ENCODE measurements at regions not wholly inside any gene's neighbourhood (a gene's known extent, or its start where the extent isn't known, plus 50 kb on each side); places are given as distances from the start of the nearest gene placed in this dataset.

DNA sequence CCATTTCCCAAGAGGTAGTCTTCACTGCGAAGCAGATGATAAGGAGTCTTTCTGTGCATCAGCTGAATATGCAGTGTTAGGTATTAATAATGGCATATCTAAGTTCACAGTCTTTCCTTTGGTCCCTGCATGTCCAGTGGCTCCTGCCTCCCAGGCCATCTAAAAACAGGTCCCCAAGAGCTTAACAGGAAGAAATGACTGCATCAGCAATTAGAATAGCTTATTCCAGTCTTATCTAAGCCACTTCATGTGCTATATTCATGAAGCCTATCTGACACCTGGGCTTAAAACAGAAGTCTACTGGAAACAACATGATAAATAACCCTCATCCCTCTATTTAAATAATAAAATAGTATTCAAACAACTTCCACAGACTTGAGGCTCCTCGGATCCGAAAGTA, 346.1 kb upstream of the ERCC4 start:
- no peak overlapping the region for H4K91ac ChIP-seq (ENCODE audit: insufficient read depth, low read depth, low read length)
- H3K4me2 ChIP-seq (ENCODE audit: low read depth, low read length): no peak overlapping the region
- no peak overlapping the region for H2AK5ac ChIP-seq (ENCODE audit: low read depth, low read length)
- H3K79me1 ChIP-seq (ENCODE audit: low read depth in 1 of 2, low read length in 2 of 2): no peaks in the 10 kb centered on the region
- no peak overlapping the region for H3K18ac ChIP-seq (ENCODE audit: low read depth, low read length)
- no peak overlapping the region for H4K5ac ChIP-seq (ENCODE audit: low read depth, low read length)
- CTCF ChIA-PET: no interaction called here
- WGBS, 2 experiments (ENCODE audit: extremely low coverage in 2 of 2, insufficient read length in 1 of 2): no CpG with 5 or more reads among the region's 3 CpGs
- H3K4ac ChIP-seq (ENCODE audit: low read depth, low read length): no peak overlapping the region
- H2AK9ac ChIP-seq (replicated peaks; ENCODE audit: low read depth, low read length, poor library complexity): no peak overlapping the region
- H3K14ac ChIP-seq (replicated peaks; ENCODE audit: low read depth, low read length): no peak overlapping the region
- H3K56ac ChIP-seq (ENCODE audit: extremely low read depth, insufficient read depth, low read length): no peak overlapping the region
- H3K27me3 ChIP-seq (ENCODE audit: control insufficient read depth, insufficient read depth, low read length): no peaks in the 10 kb centered on the region
- intact Hi-C loops (cut with micrococcal nuclease) (no loop called here), dilution Hi-C loops (cut with HindIII; ENCODE audit: low sequenced_read_pairs, unreplicated experiment) (no loop called here), in situ Hi-C loops (cut with MboI; ENCODE audit: low sequenced_read_pairs) (no loop called here)
- H3K9me3 ChIP-seq (ENCODE audit: control insufficient read depth, insufficient read depth, low read length): peaks cover 5% of the 10 kb centered on the region
- H3K9ac ChIP-seq (ENCODE audit: low read depth, low read length): no peak overlapping the region
- H2BK20ac ChIP-seq (ENCODE audit: low read depth, low read length): no peak overlapping the region
- POLR2A ChIA-PET (ENCODE audit: unreplicated experiment): no interaction called here
- H2BK5ac ChIP-seq (ENCODE audit: low read depth, low read length, poor library complexity, severe bottlenecking): no peak overlapping the region
- no peaks in the 10 kb centered on the region for H4K20me1 ChIP-seq (ENCODE audit: insufficient read depth, low read length)
- no peak overlapping the region for H2BK120ac ChIP-seq (ENCODE audit: low read depth, low read length)
- no peak overlapping the region for H2BK15ac ChIP-seq (ENCODE audit: low read depth, low read length)
- no peak overlapping the region for H3K4me3 ChIP-seq (ENCODE audit: insufficient read depth, low read depth, low read length)
- H2AFZ ChIP-seq (replicated peaks; ENCODE audit: low read length, poor library complexity): no peak overlapping the region
- no peaks in the 10 kb centered on the region for H3K9me1 ChIP-seq (ENCODE audit: insufficient read depth, low read length)
- TF ChIP-seq BHLHE40 (IDR thresholded peaks at IDR 0.05; ENCODE audit: low read depth, low read length) (no peak), MXI1 (IDR thresholded peaks at IDR 0.05; ENCODE audit: borderline replicate concordance, low read depth, low read length) (no peak), CEBPB (IDR thresholded peaks at IDR 0.05; ENCODE audit: low read depth, low read length) (no peak), SMC3 (IDR thresholded peaks at IDR 0.05; ENCODE audit: low read depth, low read length) (no peak), CHD1 (IDR thresholded peaks at IDR 0.05; ENCODE audit: low read depth, low read length) (no peak), FOS (IDR thresholded peaks at IDR 0.05; ENCODE audit: low read depth, low read length) (no peak), RFX5 (IDR thresholded peaks at IDR 0.05; ENCODE audit: low read depth, low read length) (no peak)
- TF ChIP-seq, protein P1, sequence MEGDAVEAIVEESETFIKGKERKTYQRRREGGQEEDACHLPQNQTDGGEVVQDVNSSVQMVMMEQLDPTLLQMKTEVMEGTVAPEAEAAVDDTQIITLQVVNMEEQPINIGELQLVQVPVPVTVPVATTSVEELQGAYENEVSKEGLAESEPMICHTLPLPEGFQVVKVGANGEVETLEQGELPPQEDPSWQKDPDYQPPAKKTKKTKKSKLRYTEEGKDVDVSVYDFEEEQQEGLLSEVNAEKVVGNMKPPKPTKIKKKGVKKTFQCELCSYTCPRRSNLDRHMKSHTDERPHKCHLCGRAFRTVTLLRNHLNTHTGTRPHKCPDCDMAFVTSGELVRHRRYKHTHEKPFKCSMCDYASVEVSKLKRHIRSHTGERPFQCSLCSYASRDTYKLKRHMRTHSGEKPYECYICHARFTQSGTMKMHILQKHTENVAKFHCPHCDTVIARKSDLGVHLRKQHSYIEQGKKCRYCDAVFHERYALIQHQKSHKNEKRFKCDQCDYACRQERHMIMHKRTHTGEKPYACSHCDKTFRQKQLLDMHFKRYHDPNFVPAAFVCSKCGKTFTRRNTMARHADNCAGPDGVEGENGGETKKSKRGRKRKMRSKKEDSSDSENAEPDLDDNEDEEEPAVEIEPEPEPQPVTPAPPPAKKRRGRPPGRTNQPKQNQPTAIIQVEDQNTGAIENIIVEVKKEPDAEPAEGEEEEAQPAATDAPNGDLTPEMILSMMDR (conservative IDR thresholded peaks at IDR 0.05; ENCODE audit: low read depth, low read length): no peak
- TF ChIP-seq, protein P2, sequence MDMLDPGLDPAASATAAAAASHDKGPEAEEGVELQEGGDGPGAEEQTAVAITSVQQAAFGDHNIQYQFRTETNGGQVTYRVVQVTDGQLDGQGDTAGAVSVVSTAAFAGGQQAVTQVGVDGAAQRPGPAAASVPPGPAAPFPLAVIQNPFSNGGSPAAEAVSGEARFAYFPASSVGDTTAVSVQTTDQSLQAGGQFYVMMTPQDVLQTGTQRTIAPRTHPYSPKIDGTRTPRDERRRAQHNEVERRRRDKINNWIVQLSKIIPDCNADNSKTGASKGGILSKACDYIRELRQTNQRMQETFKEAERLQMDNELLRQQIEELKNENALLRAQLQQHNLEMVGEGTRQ (IDR thresholded peaks at IDR 0.05; ENCODE audit: low read depth, low read length): no peak
- ATAC-seq (ENCODE audit: low read depth) (no peak), DNase-seq (no peak)
- H3K4me1 ChIP-seq (ENCODE audit: control insufficient read depth, insufficient read depth, low read length): no peaks in the 10 kb centered on the region
- no peak overlapping the region for H3K27ac ChIP-seq (ENCODE audit: insufficient read depth, low read length)
- no peak overlapping the region for H3K23ac ChIP-seq (ENCODE audit: low read depth, low read length)
- H4K8ac ChIP-seq (ENCODE audit: low read depth in 2 of 2, low read length in 2 of 2): no peak overlapping the region
- BruUV-seq (replicated peaks): no TSS peak
- H3K36me3 ChIP-seq (ENCODE audit: control insufficient read depth, insufficient read depth, low read length): no peaks in the 10 kb centered on the region

All from IMR-90 (cell line).